H1 (cell line): ENCODE measurements at regions not wholly inside any gene's neighbourhood (a gene's known extent, or its start where the extent isn't known, plus 50 kb on each side); places are given as distances from the start of the nearest gene placed in this dataset.

Source experiments
- CTCF ChIA-PET: fragments of 300-600 bp; sonication (Branson Sonifier 250); formaldehyde crosslinking; loops from one replicate; lab custom pipeline; 2021; ENCODE audit not compliant: partially characterized antibody; lab: Charles Lee
- POLR2A ChIA-PET: fragments of 300-600 bp; sonication (Branson Sonifier 250); formaldehyde crosslinking; loops from one replicate; lab custom pipeline; 2021; ENCODE audit warnings: inconsistent platforms; ENCODE audit not compliant: partially characterized antibody; lab: Charles Lee
- DNase-seq, 2 experiments: peaks; one replicate each; pipeline versions ENCODE4 v3.0.0 to v3.0.0-alpha.2; 2010 to 2022; ENCODE audit warnings: low spot score in 2 of 2, low read depth in 1 of 2, mixed read lengths in 1 of 2
- FAIRE-seq: peaks from 2 replicates; lab custom pipeline; 2011; peaks lifted over from hg19 to GRCh38; lab: Jason Lieb, UNC
- H2AFZ ChIP-seq: 2 replicates; pipeline ENCODE4 v1.8.1; 2012; ENCODE audit warnings: low read length, inconsistent platforms
- H2AK5ac ChIP-seq: 2 replicates; pipeline ENCODE4 v1.6.1; 2013; ENCODE audit warnings: low read depth, low read length
- H2BK120ac ChIP-seq: replicated peaks from 2 replicates; pipeline ENCODE3; 2013; ENCODE audit warnings: low read depth, low read length, inconsistent platforms
- H2BK12ac ChIP-seq: 2 replicates; pipeline ENCODE4 v1.6.1; 2013; ENCODE audit warnings: low read depth, low read length
- H2BK15ac ChIP-seq: 2 replicates; pipeline ENCODE4 v1.6.1; 2013; ENCODE audit warnings: low read length
- H2BK20ac ChIP-seq: 2 replicates; pipeline ENCODE4 v1.6.1; 2013; ENCODE audit warnings: low read length
- H2BK5ac ChIP-seq: 2 replicates; pipeline ENCODE4 v1.6.1; 2013; ENCODE audit warnings: low read depth, low read length
- H3K14ac ChIP-seq: 2 replicates; pipeline ENCODE4 v1.6.1; 2013; ENCODE audit warnings: inconsistent platforms; ENCODE audit not compliant: insufficient read length
- H3K18ac ChIP-seq: 2 replicates; pipeline ENCODE4 v1.6.1; 2013; ENCODE audit warnings: low read length; ENCODE audit errors: extremely low read depth
- H3K23ac ChIP-seq: 2 replicates; pipeline ENCODE4 v1.6.1; 2013; ENCODE audit warnings: inconsistent platforms; ENCODE audit not compliant: insufficient read length
- H3K23me2 ChIP-seq: 2 replicates; pipeline ENCODE4 v1.6.1; 2013; ENCODE audit warnings: low read depth, low read length
- H3K27ac ChIP-seq: 2 replicates; pipeline ENCODE4 v1.6.1; 2011; ENCODE audit warnings: low read depth, low read length, inconsistent platforms
- H3K27me3 ChIP-seq, 4 experiments: replicated peaks in 1 of 4; 1 replicate in 1 of 4; 2 replicates in 3 of 4; pipeline versions ENCODE4 v1.6.1 to v1.8.1; 2011 to 2013; ENCODE audit warnings: low read length in 3 of 4, mild to moderate bottlenecking in 3 of 4, inconsistent platforms in 2 of 4, mixed read lengths in 2 of 4, moderate library complexity in 1 of 4; ENCODE audit not compliant: control insufficient read depth in 3 of 4, insufficient read depth in 3 of 4; ENCODE audit errors: extremely low read depth in 1 of 4
- H3K36me3 ChIP-seq, 4 experiments: 2 replicates each; pipeline versions ENCODE4 v1.6.1 to v1.8.1; 2011 to 2013; ENCODE audit warnings: mild to moderate bottlenecking in 4 of 4, low read length in 3 of 4, moderate library complexity in 2 of 4, control low read depth in 1 of 4, inconsistent platforms in 1 of 4; ENCODE audit not compliant: insufficient read depth in 4 of 4, control insufficient read depth in 2 of 4
- H3K4ac ChIP-seq: replicated peaks from 2 replicates; pipeline ENCODE3; 2013; ENCODE audit warnings: low read length, low read depth, mixed read lengths, inconsistent platforms; ENCODE audit not compliant: insufficient read length
- H3K4me1 ChIP-seq, 4 experiments: replicated peaks in 1 of 4; 1 replicate in 1 of 4; 2 replicates in 3 of 4; pipeline versions ENCODE4 v1.6.1 to v1.8.1; 2011 to 2013; ENCODE audit warnings: low read length in 3 of 4, inconsistent platforms in 2 of 4, mixed read lengths in 1 of 4; ENCODE audit not compliant: insufficient read depth in 4 of 4, control insufficient read depth in 3 of 4
- H3K4me2 ChIP-seq, 2 experiments: 2 replicates each; pipeline versions ENCODE4 v1.6.1 to v1.8.1; 2011 to 2013; ENCODE audit warnings: low read depth in 2 of 2, low read length in 2 of 2, control low read depth in 1 of 2, inconsistent platforms in 1 of 2, mild to moderate bottlenecking in 1 of 2; ENCODE audit not compliant: insufficient read depth in 1 of 2
- H3K4me3 ChIP-seq, 4 experiments: fragments of 200-600, 300-600 bp in 1 of 4; sonication (generic), shearing (Covaris generic), sonication (Bioruptor Twin) in 1 of 4; 2 replicates each; pipeline versions ENCODE4 v1.5.1 to v1.8.1; 2011 to 2016; ENCODE audit warnings: low read length in 4 of 4, low read depth in 3 of 4, control low read depth in 2 of 4, inconsistent platforms in 2 of 4, mild to moderate bottlenecking in 2 of 4, mixed read lengths in 1 of 4, moderate library complexity in 1 of 4; ENCODE audit not compliant: insufficient read depth in 2 of 4; ENCODE audit errors: extremely low read depth in 1 of 4
- H3K56ac ChIP-seq: replicated peaks from 2 replicates; pipeline ENCODE3; 2013; ENCODE audit warnings: low read depth, mild to moderate bottlenecking, mixed read lengths, low read length, inconsistent platforms; ENCODE audit not compliant: insufficient read length
- H3K79me1 ChIP-seq: 2 replicates; pipeline ENCODE4 v1.6.1; 2013; ENCODE audit warnings: low read depth, low read length, control low read depth
- H3K79me2 ChIP-seq, 2 experiments: 2 replicates each; pipeline versions ENCODE4 v1.6.1 to v1.8.1; 2012 to 2013; ENCODE audit warnings: low read length in 2 of 2, mild to moderate bottlenecking in 2 of 2, inconsistent platforms in 1 of 2; ENCODE audit not compliant: insufficient read depth in 2 of 2, control insufficient read depth in 1 of 2
- H3K9ac ChIP-seq, 4 experiments: replicated peaks in 1 of 4; 1 replicate in 1 of 4; 2 replicates in 3 of 4; pipeline versions ENCODE4 v1.6.1 to v1.8.1; 2011 to 2013; ENCODE audit warnings: low read depth in 3 of 4, low read length in 3 of 4, control low read depth in 2 of 4, mild to moderate bottlenecking in 2 of 4, moderate library complexity in 2 of 4, inconsistent platforms in 1 of 4; ENCODE audit errors: extremely low read depth in 1 of 4
- H3K9me3 ChIP-seq, 2 experiments: 2 replicates each; pipeline versions ENCODE4 v1.6.1 to v1.8.1; 2012 to 2013; ENCODE audit warnings: mild to moderate bottlenecking in 2 of 2, moderate library complexity in 2 of 2, control low read depth in 1 of 2, inconsistent platforms in 1 of 2, low read depth in 1 of 2, low read length in 1 of 2, mixed read lengths in 1 of 2; ENCODE audit not compliant: insufficient read depth in 2 of 2
- H4K20me1 ChIP-seq, 2 experiments: replicated peaks in 1 of 2; 2 replicates each; pipeline versions ENCODE3 to v1.8.1; 2011 to 2013; ENCODE audit warnings: inconsistent platforms in 2 of 2, low read length in 2 of 2, mild to moderate bottlenecking in 1 of 2; ENCODE audit not compliant: insufficient read depth in 2 of 2, control insufficient read depth in 1 of 2
- H4K5ac ChIP-seq: 2 replicates; pipeline ENCODE4 v1.6.1; 2013; ENCODE audit warnings: low read length, low read depth, mixed read lengths, inconsistent platforms; ENCODE audit not compliant: insufficient read length
- H4K8ac ChIP-seq: 2 replicates; pipeline ENCODE4 v1.8.0; 2013; ENCODE audit warnings: mild to moderate bottlenecking, moderate library complexity, low read length, inconsistent platforms; ENCODE audit not compliant: insufficient read depth; ENCODE audit errors: extremely low read depth
- H4K91ac ChIP-seq: replicated peaks from 2 replicates; pipeline ENCODE3; 2013; ENCODE audit warnings: low read length, mixed read lengths, inconsistent platforms; ENCODE audit not compliant: insufficient read length
- ATF2 ChIP-seq: IDR thresholded peaks from 2 replicates; pipeline ENCODE4 v1.6.1; 2012; ENCODE audit warnings: low read length, inconsistent platforms
- CBX5 ChIP-seq: fragments of 300-800, 300-1000 bp; sonication (generic); IDR thresholded peaks from 2 replicates; pipeline ENCODE4 v1.7.1; 2016; ENCODE audit warnings: antibody characterized with exemption, low read length, low read depth
- CHD2 ChIP-seq: IDR thresholded peaks from 2 replicates; pipeline ENCODE4 v1.6.1; 2012; ENCODE audit warnings: low read length, improper control_type of control experiment
- EZH2 ChIP-seq: fragments of 200-600 bp; sonication (generic); IDR thresholded peaks from 2 replicates; pipeline ENCODE4 v1.7.1; 2012; ENCODE audit warnings: low read depth, mild to moderate bottlenecking, moderate library complexity, low read length, inconsistent platforms; ENCODE audit not compliant: severe bottlenecking
- PHF8 ChIP-seq: fragments of 200-600 bp; sonication (generic); conservative IDR thresholded peaks from 2 replicates; pipeline ENCODE4 v1.7.1; 2012; ENCODE audit warnings: low read depth, mild to moderate bottlenecking, inconsistent platforms, low read length, moderate library complexity
- RNF2 ChIP-seq: fragments of 200-900, 300-1000 bp; sonication (generic); IDR thresholded peaks from 2 replicates; pipeline ENCODE4 v1.7.1; 2016; ENCODE audit warnings: borderline replicate concordance, low read depth, mild to moderate bottlenecking, antibody characterized with exemption, low read length; ENCODE audit not compliant: poor library complexity, severe bottlenecking; ENCODE audit errors: missing control alignments
- SP2 ChIP-seq: IDR thresholded peaks from 2 replicates; pipeline ENCODE4 v1.6.1; 2012; ENCODE audit warnings: mild to moderate bottlenecking, low read length, inconsistent platforms

DNA sequence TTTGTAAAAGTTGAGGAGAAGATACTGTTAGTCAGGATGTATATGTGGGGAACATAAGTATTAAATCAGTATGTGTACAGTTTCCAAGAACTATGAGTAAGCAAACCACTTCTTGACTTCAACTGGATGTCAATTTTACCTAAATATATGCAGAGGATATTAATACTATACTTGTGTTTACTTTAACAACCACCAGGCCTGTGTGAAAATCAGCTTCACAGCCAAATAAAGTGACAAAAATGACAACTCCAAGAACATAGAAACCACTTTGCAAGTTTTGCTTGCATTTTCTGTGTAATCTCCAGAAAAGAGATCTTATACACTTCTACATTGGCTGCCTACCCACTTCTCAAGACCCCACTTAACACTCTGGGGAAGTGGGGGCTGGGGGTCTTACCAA is 293.3 kb upstream of the RORA start:
- Histone ChIP-seq H4K5ac (no peak overlapping the region), H2AFZ (no peak overlapping the region), H3K9ac (no peak overlapping the region), H4K8ac (no peak overlapping the region), H2BK20ac (no peak overlapping the region), H2BK5ac (no peak overlapping the region), H3K79me1 (no peaks in the 10 kb centered on the region), H3K27ac (no peak overlapping the region), H3K4me1 (peaks cover 0 to 2% (median 0%) of the 10 kb centered on the region in 4 experiments; a peak in 1 of 7 replicates), H3K18ac (no peak overlapping the region), H3K36me3 (no peaks in the 10 kb centered on the region), H3K23me2 (no peaks in the 10 kb centered on the region; the same call in 1 of the 2 replicates), H3K9me3 (no peaks in the 10 kb centered on the region), H4K20me1 (no peaks in the 10 kb centered on the region), H3K23ac (no peak overlapping the region), H4K91ac (no peak overlapping the region), H3K56ac (no peak overlapping the region), H3K4me3 (no peak overlapping the region), H2AK5ac (no peak overlapping the region), H3K27me3 (no peaks in the 10 kb centered on the region; a peak in 1 of 7 replicates), H3K4ac (no peak overlapping the region), H2BK12ac (no peak overlapping the region), H2BK120ac (no peak overlapping the region), H3K4me2 (no peak overlapping the region), H3K79me2 (no peaks in the 10 kb centered on the region), H2BK15ac (no peak overlapping the region), H3K14ac (no peak overlapping the region)
- POLR2A ChIA-PET: no interaction called here
- FAIRE-seq: no peak
- CTCF ChIA-PET: interaction anchor here (0.8 kb wide), 1 partner anchor 99 kb away, joined by 3 read pairs; no protein-coding TSS in a partner anchor
- no peak for DNase-seq
- no peak for TF ChIP-seq EZH2
- TF ChIP-seq CHD2: no peak
- TF ChIP-seq ATF2: no peak
- TF ChIP-seq PHF8: no peak
- TF ChIP-seq RNF2: no peak
- no peak for TF ChIP-seq CBX5
- no peak for TF ChIP-seq SP2
